KG1 (cell line): ENCODE measurements at regions not wholly inside any gene's neighbourhood (a gene's known extent, or its start where the extent isn't known, plus 50 kb on each side); places are given as distances from the start of the nearest gene placed in this dataset.
A peak's percentile ranks its signal among the peaks of the same experiment; 100 is the strongest.

Experiments
- DNase-seq: peaks from one replicate; lab custom pipeline; 2025; lab: John Stamatoyannopoulos, UW

- no peak for DNase-seq
These were observed 196.9 kb upstream of the BANK1 start for GRCh38 chr4:101593666-101594065.

GRCh38 chr4:101584306-101584705, 206.2 kb upstream of the BANK1 start:
- no peak for DNase-seq

DNA sequence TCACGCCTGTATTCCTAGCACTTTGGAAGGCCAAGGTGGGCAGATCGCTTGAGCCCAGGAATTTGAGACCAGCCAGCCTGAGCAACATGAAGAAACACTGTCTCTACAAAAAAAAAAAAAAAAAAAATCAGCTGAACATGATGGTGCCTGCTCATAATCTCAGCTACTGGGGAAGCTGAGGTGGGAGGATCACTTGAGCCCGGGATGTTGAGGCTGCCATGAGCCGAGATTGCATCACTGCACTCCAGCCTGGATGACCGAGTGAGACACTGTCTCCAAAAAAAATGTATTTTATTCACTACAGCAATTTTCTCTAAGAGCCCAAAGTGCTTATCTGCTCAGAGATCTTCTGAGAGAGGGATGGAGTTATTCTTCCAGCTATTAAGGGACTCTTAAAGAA, 215.8 kb upstream of the PPP3CA start:
- no peak for DNase-seq

DNA sequence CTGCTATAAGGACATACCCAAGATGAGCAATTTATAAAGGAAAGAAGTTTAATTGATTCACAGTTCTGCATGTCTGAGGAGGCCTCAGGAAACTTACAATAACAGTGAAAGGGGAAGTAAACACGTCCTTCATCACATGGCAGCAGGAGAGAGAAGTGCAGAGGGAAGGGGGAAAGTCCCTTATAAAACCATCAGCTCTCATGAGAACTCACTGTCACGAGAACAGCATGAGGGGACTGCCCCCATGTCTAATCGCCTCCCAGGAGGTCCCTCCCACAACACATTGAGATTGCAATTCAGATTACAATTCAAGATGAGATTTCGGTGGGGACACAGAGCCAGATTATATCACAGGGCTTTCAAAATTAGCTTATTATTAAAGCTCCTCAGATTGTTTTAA, 209.5 kb upstream of the PPP3CA start:
- DNase-seq = no peak

GRCh38 chr4:101555341-101555880, 208.1 kb upstream of the PPP3CA start:
- DNase-seq = no peak

- no peak for DNase-seq
These were observed 193.0 kb upstream of the PPP3CA start for GRCh38 chr4:101540336-101540735.

DNA sequence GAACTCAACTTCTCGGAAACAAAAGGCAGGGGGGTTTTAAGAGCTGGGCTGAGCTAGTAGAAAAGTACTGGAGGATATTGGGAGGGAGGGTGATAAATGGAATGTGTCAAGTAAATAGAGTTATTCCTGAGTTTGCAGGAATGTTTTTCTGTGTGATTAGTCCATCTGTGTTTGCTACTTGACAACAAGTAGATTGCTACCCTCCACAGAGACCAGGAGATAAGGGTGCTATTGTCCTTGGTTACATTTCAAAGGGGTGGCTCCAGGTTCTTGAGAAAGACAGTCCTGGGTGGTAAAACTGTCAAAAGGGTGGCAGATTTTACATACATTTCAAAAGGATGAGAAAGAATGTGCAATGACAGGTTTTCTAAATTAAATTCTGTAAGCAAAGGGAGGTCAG, 181.2 kb upstream of the PPP3CA start:
- no peak for DNase-seq

DNA sequence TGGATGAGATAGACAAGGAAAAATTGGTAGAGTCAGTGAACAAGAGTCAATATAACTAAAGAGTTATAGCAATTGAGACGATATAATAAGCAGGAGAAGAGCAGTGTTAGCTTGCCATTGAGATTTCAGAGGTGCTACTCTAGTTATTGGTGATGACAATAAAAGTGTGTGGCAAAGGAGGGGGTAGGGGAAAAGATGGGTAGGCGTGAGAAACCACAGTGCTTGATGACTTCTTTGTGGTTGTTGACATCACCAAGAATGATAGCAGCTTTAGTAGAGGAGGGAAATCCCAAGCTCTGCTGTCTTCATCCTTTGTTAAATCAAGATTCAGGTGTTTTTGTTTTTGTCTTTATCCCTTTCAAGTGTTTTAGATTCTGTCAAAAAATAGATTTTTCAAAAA, 179.9 kb upstream of the PPP3CA start:
- DNase-seq = no peak

- DNase-seq = no peak
These were observed 168.2 kb upstream of the PPP3CA start for GRCh38 chr4:101515566-101515965.

DNA sequence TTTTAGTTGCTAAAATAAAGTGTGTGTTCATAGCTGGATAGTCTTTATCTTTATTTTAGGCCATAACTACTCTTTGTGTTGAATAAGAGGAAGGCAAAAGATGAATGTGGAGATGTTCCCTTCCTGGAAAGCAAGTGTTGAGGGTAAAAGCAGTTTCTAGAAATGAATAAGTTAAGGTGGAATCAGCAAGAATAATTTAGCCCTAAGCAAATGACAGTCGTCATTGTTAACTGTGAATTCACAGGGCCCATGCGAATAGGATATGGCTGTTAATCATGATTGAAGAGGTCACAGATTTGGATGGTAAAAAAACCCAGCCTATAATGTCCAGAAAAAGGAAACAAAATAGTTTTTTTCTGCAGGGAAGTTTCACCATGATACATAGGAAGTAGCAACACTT, 167.8 kb upstream of the PPP3CA start:
- no peak for DNase-seq

- no peak for DNase-seq
These were observed 165.1 kb upstream of the PPP3CA start for GRCh38 chr4:101512416-101512815.

GRCh38 chr4:101501421-101501820, 154.1 kb upstream of the PPP3CA start:
- DNase-seq = no peak

- no peak for DNase-seq
These were observed 153.4 kb upstream of the PPP3CA start for GRCh38 chr4:101500742-101501141.

DNA sequence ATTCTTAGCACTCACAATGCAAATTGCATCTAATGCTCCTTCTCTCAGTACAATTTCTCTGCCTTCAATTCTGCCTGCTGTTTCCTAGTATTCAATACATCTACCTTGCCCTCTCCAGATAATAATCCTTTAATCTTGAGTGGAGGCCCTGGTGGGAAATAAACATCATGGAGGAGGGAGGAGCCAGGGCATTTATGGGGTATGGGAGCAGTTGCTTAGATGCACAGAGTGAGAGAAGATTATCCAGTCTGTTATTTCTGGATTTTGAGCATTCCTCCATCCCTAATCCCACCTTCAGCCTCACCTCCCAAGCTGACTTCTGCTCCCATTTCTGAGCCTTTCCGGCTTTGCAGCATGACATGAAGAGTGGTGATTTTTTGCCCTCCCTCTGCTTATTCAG, 127.9 kb upstream of the PPP3CA start:
- DNase-seq = no peak

DNA sequence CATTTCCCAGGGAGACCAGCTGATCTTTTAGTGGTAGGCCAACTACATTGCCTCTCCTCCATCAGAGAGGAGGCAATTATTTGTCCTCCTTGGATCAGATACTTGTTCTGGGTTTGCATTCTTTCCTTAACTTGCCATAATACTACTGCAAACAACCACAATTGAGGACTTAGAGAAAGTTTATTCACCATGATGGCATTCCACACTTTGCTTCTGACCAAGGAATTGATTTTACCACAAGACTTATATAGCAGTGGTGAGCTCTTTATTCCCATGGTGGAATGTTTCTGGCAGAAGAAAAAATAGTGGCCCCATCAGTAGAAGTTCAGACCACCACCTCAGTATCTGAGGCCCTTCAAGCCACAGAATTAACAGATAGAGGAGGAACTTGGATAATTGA, 123.9 kb upstream of the PPP3CA start:
- no peak for DNase-seq

GRCh38 chr4:101464596-101464995, 117.3 kb upstream of the PPP3CA start:
- DNase-seq = no peak

DNA sequence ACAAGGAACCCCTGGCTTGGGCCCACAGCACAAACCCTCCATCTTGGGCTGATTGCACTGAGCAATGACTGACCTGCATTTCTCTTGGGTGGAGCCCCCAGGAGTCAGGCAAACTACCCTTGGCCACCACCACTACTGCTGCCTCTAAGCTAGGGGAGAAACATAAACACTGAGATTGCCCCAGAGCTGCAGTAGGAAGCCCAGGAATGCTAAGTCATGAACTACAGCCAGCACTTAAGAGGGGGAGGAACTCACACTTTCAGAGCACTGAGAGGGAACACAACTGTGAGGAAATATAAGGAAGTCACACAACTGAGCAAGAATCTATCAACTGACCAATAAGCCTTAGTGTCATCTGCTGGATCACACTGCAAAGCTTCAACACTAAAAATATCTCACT, 111.6 kb upstream of the PPP3CA start:
- no peak for DNase-seq

- no peak for DNase-seq
These were observed 111.1 kb upstream of the PPP3CA start for GRCh38 chr4:101458473-101458872.

DNA sequence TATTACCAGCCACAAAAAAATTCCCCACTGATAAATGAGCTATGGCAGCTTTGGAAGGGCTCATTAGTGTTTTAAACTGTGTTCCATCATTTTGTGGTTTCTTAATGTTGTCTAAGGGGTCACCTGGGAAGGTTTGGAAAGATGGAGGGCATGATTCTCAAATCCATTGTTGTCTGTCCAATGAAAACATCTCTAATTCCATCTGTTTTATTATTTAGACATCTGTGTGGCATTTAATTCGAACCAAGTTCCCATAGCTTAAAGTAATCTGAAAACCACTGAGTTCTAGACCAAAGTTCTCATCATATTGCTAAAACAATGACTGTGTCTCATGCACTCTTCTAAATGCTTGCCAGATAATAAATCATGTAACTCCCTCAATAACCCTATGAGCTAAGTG, 103.8 kb upstream of the PPP3CA start:
- DNase-seq = no peak

- no peak for DNase-seq
These were observed 94.1 kb upstream of the PPP3CA start for GRCh38 chr4:101441446-101441845.

DNA sequence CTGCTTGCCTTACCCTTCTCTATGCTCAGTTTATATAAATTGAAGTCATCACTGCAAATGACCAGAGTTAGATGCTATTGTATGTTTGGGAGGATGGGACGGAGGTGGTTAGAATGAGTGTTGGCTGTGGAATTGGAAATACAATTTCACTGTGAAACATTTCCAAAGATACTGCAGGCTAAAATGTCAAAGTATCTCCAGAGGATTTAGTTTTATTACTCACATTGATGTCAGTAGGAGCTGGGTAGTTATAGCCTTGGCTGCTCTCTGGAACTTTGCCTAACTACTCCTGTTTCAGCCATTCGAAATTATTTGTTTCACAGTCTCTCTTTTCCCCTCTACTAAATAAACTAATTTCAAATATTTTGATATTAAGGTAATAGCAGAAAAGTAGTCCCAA, 92.6 kb upstream of the PPP3CA start:
- no peak for DNase-seq

- no peak for DNase-seq
These were observed 74.1 kb upstream of the PPP3CA start for GRCh38 chr4:101421386-101421785.

GRCh38 chr4:101420661-101421060, 73.3 kb upstream of the PPP3CA start:
- no peak for DNase-seq

GRCh38 chr4:101419336-101420135, 72.2 kb upstream of the PPP3CA start:
- peak; percentile 21 for DNase-seq
